ENCODE measurements at regions not wholly inside any gene's neighbourhood (a gene's known extent, or its start where the extent isn't known, plus 50 kb on each side); places are given as distances from the start of the nearest gene placed in this dataset.

GRCh38 chr15:94070356-94071295 lies 160.7 kb upstream of the MCTP2 start:
- POLR2A ChIA-PET (ENCODE audit: low non-redundant PET) = no interaction called here
- CTCF ChIA-PET = interaction anchor here (0.7 kb wide), 1 partner anchor 37 kb away, joined by 3 read pairs; no protein-coding TSS in a partner anchor
- no peak for TF ChIP-seq CTCF (conservative IDR thresholded peaks at IDR 0.05; ENCODE audit: low read depth)
- DNase-seq (ENCODE audit: low spot score) = no peak
- H3K27ac ChIP-seq = peak overlapping the region; percentile 15; the same call in 1 of the 2 replicates

- no peak for TF ChIP-seq CTCF (conservative IDR thresholded peaks at IDR 0.05; ENCODE audit: low read depth)
- no peak overlapping the region for H3K27ac ChIP-seq
- POLR2A ChIA-PET (ENCODE audit: low non-redundant PET) = no interaction called here
- DNase-seq (ENCODE audit: low spot score) = no peak
- CTCF ChIA-PET = interaction anchor here (0.6 kb wide), 1 partner anchor 27 kb away, joined by 5 read pairs; no protein-coding TSS in a partner anchor
These were observed 161.5 kb upstream of the MCTP2 start for GRCh38 chr15:94069844-94070243.

DNA sequence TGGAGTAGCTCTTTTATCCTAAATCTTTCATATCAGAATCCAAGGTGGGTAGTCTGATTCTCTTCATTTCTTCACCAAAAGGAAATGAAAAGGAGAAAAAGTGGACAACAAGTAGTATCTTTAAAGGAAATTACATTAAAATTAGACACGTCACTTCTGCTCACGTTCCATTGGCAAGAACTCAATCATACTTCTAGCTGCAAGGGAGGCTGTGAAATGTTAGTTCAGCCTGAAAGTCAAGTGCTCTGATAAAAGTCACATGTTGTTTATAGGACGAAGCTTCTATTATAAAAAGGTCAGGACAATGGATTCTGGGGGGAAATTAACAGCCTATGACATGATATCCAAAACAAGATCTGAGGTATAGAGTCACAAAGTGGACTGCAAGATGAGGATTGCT lies 164.6 kb upstream of the MCTP2 start:
- POLR2A ChIA-PET (ENCODE audit: low non-redundant PET) = no interaction called here
- H3K27ac ChIP-seq = no peak overlapping the region
- CTCF ChIA-PET = interaction anchor here (0.7 kb wide), 1 partner anchor 34 kb away, joined by 3 read pairs; no protein-coding TSS in a partner anchor
- no peak for DNase-seq (ENCODE audit: low spot score)
- no peak for TF ChIP-seq CTCF (conservative IDR thresholded peaks at IDR 0.05; ENCODE audit: low read depth)

DNA sequence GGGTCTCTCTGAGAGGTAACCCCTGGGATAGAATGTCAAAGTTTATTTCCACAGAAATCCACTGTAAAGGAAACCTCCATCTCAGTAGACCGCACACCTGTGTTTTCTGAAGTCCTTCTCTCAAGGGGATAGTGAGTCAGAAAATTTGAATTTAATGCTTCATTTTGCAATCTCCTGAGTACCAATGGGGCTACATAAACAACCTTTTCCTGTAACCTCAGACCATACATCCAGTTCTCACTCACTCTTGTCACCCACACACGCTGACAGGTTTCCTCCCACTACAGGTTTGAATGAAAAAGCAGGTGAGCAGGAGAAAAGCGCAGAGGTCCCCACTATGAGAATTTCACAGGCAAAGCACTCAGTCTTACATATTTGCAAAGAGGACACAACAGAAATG lies 165.3 kb upstream of the MCTP2 start:
- ChIA-PET POLR2A (ENCODE audit: low non-redundant PET) (no interaction called here), CTCF (interaction anchor here (0.7 kb wide), 1 partner anchor 33 kb away, joined by 3 read pairs; no protein-coding TSS in a partner anchor)
- TF ChIP-seq CTCF (conservative IDR thresholded peaks at IDR 0.05; ENCODE audit: low read depth) = no peak
- DNase-seq (ENCODE audit: low spot score) = no peak
- H3K27ac ChIP-seq = no peak overlapping the region

DNA sequence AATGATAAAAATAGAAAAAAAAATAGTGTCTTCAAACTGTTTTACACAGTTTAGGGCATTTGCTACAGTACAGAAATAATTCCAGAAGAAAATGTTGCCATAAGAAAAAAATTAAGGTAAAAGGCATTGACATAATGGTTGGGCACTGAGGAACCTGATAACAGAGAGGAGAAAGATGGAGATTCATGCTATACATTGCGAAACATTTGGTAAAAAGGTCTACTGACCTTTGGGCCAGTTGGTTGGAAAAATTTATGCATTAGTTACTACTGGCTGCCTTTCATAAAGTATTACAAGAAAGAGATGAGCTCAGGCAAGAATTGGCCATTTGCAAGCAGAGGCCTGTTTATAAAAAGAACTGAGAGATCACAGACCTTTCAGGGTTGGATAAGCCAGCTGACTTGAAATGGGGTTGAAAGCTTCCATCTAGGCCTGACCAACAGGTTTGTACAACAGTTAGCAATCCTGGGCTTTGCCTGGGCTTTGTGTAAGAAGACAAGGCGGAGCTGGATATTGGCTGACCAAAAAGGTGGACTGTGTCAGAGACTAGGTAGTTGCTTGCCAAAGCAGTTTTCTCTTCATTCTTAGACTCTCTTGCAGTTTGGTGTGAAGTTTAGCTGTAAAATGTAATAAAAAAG lies 166.6 kb upstream of the MCTP2 start:
- H3K27ac ChIP-seq = no peak overlapping the region
- no peak for DNase-seq (ENCODE audit: low spot score)
- ChIA-PET POLR2A (ENCODE audit: low non-redundant PET) (no interaction called here), CTCF (interaction anchor here (0.9 kb wide), 1 partner anchor 55 kb away, joined by 3 read pairs; no protein-coding TSS in a partner anchor)
- no peak for TF ChIP-seq CTCF (conservative IDR thresholded peaks at IDR 0.05; ENCODE audit: low read depth)

DNA sequence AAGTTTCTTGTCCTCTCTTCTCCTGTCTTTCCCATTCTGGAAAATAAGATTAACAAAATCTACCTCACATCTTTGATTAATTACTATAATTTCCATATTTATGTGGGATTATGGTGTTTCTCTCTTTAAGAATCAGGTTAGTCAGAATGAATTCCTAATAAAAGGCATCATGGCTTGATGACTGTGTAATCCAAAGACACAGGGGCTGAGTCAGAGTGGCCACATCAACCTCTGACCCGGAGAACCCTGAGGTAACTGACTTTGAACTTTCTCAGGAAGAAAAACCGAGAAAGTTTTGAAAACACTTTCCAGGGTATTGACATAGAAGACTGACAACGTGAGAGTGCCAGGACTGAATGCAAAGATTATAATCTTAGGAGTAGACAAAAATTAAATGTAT lies 170.3 kb upstream of the MCTP2 start:
- ChIA-PET POLR2A (ENCODE audit: low non-redundant PET) (no interaction called here), CTCF (no interaction called here)
- H3K27ac ChIP-seq = no peak overlapping the region
- DNase-seq (ENCODE audit: low spot score) = peak; percentile 67
- TF ChIP-seq CTCF (conservative IDR thresholded peaks at IDR 0.05; ENCODE audit: low read depth) = no peak

Measured in RWPE1 (cell line).